ENCODE measurements at regions not wholly inside any gene's neighbourhood (a gene's known extent, or its start where the extent isn't known, plus 50 kb on each side); places are given as distances from the start of the nearest gene placed in this dataset.

GRCh38 chr6:127053032-127053874 lies 65.2 kb upstream of the RSPO3 start:
- WGBS (ENCODE audit: insufficient coverage), result no CpG with 5 or more reads among the region's 2 CpGs
- H3K4me1 Mint-ChIP-seq, result no peaks in the 10 kb centered on the region
- no peaks in the 10 kb centered on the region for H3K4me1 ChIP-seq (ENCODE audit: control insufficient read depth, insufficient read depth, low read length)
- no peaks in the 10 kb centered on the region for H3K27me3 ChIP-seq (ENCODE audit: control insufficient read depth, insufficient read depth, low read length)
- no peak overlapping the region for H3K4me3 ChIP-seq (ENCODE audit: low read length)
- ATAC-seq (no peak), DNase-seq (no peak)
- no peaks in the 10 kb centered on the region for H3K36me3 ChIP-seq (ENCODE audit: control insufficient read depth, insufficient read depth, low read length)
- TF ChIP-seq CTCF (IDR thresholded peaks at IDR 0.05), result no peak
- no peak overlapping the region for H3K4me3 Mint-ChIP-seq
- H3K27me3 Mint-ChIP-seq (ENCODE audit: low read depth in 2 of 2), result no peaks in the 10 kb centered on the region
- H3K9me3 ChIP-seq (ENCODE audit: control insufficient read depth, insufficient read depth, low read length), result no peaks in the 10 kb centered on the region
- H3K9me3 Mint-ChIP-seq, result peaks cover 11 to 17% of the 10 kb centered on the region in 2 donors
- intact Hi-C loops (cut with micrococcal nuclease), result no loop called here
- no peak overlapping the region for H3K27ac Mint-ChIP-seq
- no peak overlapping the region for H3K27ac ChIP-seq (ENCODE audit: low read length)
- no peaks in the 10 kb centered on the region for H3K36me3 Mint-ChIP-seq

- no peak overlapping the region for H3K27ac Mint-ChIP-seq
Observed at GRCh38 chr6:127053875-127054235, 64.6 kb upstream of the RSPO3 start.

GRCh38 chr6:127058027-127058426 lies 60.4 kb upstream of the RSPO3 start:
- no peaks in the 10 kb centered on the region for H3K27me3 Mint-ChIP-seq (ENCODE audit: low read depth in 2 of 2)
- no peaks in the 10 kb centered on the region for H3K36me3 ChIP-seq (ENCODE audit: control insufficient read depth, insufficient read depth, low read length)
- TF ChIP-seq CTCF (IDR thresholded peaks at IDR 0.05), result no peak

More at GRCh38 chr6:127053875-127054235, 64.6 kb upstream of the RSPO3 start:
- H3K27me3 Mint-ChIP-seq (ENCODE audit: low read depth in 2 of 2), result no peaks in the 10 kb centered on the region
- H3K4me3 Mint-ChIP-seq, result no peak overlapping the region
- Histone ChIP-seq H3K36me3 (ENCODE audit: control insufficient read depth, insufficient read depth, low read length) (no peaks in the 10 kb centered on the region), H3K4me3 (ENCODE audit: low read length) (no peak overlapping the region), H3K27ac (ENCODE audit: low read length) (no peak overlapping the region), H3K27me3 (ENCODE audit: control insufficient read depth, insufficient read depth, low read length) (no peaks in the 10 kb centered on the region), H3K4me1 (ENCODE audit: control insufficient read depth, insufficient read depth, low read length) (no peaks in the 10 kb centered on the region), H3K9me3 (ENCODE audit: control insufficient read depth, insufficient read depth, low read length) (no peaks in the 10 kb centered on the region)
- no peak for DNase-seq
- no peaks in the 10 kb centered on the region for H3K4me1 Mint-ChIP-seq
- H3K36me3 Mint-ChIP-seq, result no peaks in the 10 kb centered on the region
- ATAC-seq, result no peak
- H3K9me3 Mint-ChIP-seq, result peaks cover 14 to 17% of the 10 kb centered on the region in 2 donors
- intact Hi-C loops (cut with micrococcal nuclease), result no loop called here
- WGBS (ENCODE audit: insufficient coverage), result no CpG with 5 or more reads among the region's 1 CpG
- no peak for TF ChIP-seq CTCF (IDR thresholded peaks at IDR 0.05)

GRCh38 chr6:127058936-127059335 lies 59.5 kb upstream of the RSPO3 start:
- Histone ChIP-seq H3K27me3 (ENCODE audit: control insufficient read depth, insufficient read depth, low read length) (no peaks in the 10 kb centered on the region), H3K9me3 (ENCODE audit: control insufficient read depth, insufficient read depth, low read length) (no peaks in the 10 kb centered on the region), H3K4me1 (ENCODE audit: control insufficient read depth, insufficient read depth, low read length) (no peaks in the 10 kb centered on the region), H3K4me3 (ENCODE audit: low read length) (no peak overlapping the region), H3K36me3 (ENCODE audit: control insufficient read depth, insufficient read depth, low read length) (no peaks in the 10 kb centered on the region), H3K27ac (ENCODE audit: low read length) (no peak overlapping the region)
- WGBS (ENCODE audit: insufficient coverage), result 60% methylated on average over 2 of the region's 2 CpGs
- DNase-seq (no peak), ATAC-seq (no peak)
- no peaks in the 10 kb centered on the region for H3K27me3 Mint-ChIP-seq (ENCODE audit: low read depth in 2 of 2)
- H3K36me3 Mint-ChIP-seq, result no peaks in the 10 kb centered on the region
- H3K27ac Mint-ChIP-seq, result no peak overlapping the region
- H3K9me3 Mint-ChIP-seq, result peaks cover 7 to 10% of the 10 kb centered on the region in 2 donors
- H3K4me3 Mint-ChIP-seq, result no peak overlapping the region
- no peaks in the 10 kb centered on the region for H3K4me1 Mint-ChIP-seq
- TF ChIP-seq CTCF (IDR thresholded peaks at IDR 0.05), result no peak
- intact Hi-C loops (cut with micrococcal nuclease), result no loop called here

More at GRCh38 chr6:127058027-127058426, 60.4 kb upstream of the RSPO3 start:
- Mint-ChIP-seq H3K9me3 (peaks cover 9 to 10% of the 10 kb centered on the region in 2 donors), H3K36me3 (no peaks in the 10 kb centered on the region), H3K27ac (no peak overlapping the region), H3K4me3 (no peak overlapping the region), H3K4me1 (no peaks in the 10 kb centered on the region)
- Histone ChIP-seq H3K4me3 (ENCODE audit: low read length) (no peak overlapping the region), H3K4me1 (ENCODE audit: control insufficient read depth, insufficient read depth, low read length) (no peaks in the 10 kb centered on the region), H3K27ac (ENCODE audit: low read length) (no peak overlapping the region), H3K27me3 (ENCODE audit: control insufficient read depth, insufficient read depth, low read length) (no peaks in the 10 kb centered on the region), H3K9me3 (ENCODE audit: control insufficient read depth, insufficient read depth, low read length) (no peaks in the 10 kb centered on the region)
- ATAC-seq, result no peak
- intact Hi-C loops (cut with micrococcal nuclease), result no loop called here
- DNase-seq, result no peak
- no CpG with 5 or more reads among the region's 2 CpGs for WGBS (ENCODE audit: insufficient coverage)
